IMR-90 (cell line): ENCODE measurements at regions not wholly inside any gene's neighbourhood (a gene's known extent, or its start where the extent isn't known, plus 50 kb on each side); places are given as distances from the start of the nearest gene placed in this dataset.

Experiments used
- ATAC-seq: fragments of 200-7000 bp; cut with Tn5 transposase; 2 replicates; pipeline ENCODE4 v1.9.1; 2020; ENCODE audit warnings: low read depth, mild to moderate bottlenecking, moderate library complexity
- BruUV-seq: library from RNA; stranded (reverse); fragments of 400-500 nt; replicated peaks from 2 replicates; lab custom pipeline; 2021; lab: Mats Ljungman, UMichigan
- CTCF ChIA-PET: fragments of 300-600 bp; formaldehyde crosslinking; extraction: SDS; loops from one replicate; lab custom pipeline; 2021; ENCODE audit warnings: antibody characterized with exemption; lab: Yijun Ruan, JAX
- POLR2A ChIA-PET: fragments of 300-600 bp; sonication (Branson Sonifier 250); formaldehyde crosslinking; loops from one replicate; lab custom pipeline; 2022; ENCODE audit warnings: antibody characterized with exemption; ENCODE audit not compliant: unreplicated experiment; lab: Charles Lee
- DNase-seq: peaks from one replicate; pipeline ENCODE4 v3.0.0; 2013
- H2AFZ ChIP-seq: replicated peaks from 2 replicates; pipeline ENCODE3; 2013; ENCODE audit warnings: low read length, mild to moderate bottlenecking; ENCODE audit not compliant: poor library complexity
- H2AK5ac ChIP-seq: 2 replicates; pipeline ENCODE4 v1.6.1; 2013; ENCODE audit warnings: low read depth, low read length, inconsistent platforms
- H2AK9ac ChIP-seq: replicated peaks from 2 replicates; pipeline ENCODE3; 2013; ENCODE audit warnings: mild to moderate bottlenecking, low read depth, low read length, moderate library complexity; ENCODE audit not compliant: poor library complexity
- H2BK120ac ChIP-seq: 2 replicates; pipeline ENCODE4 v1.6.1; 2013; ENCODE audit warnings: low read depth, low read length, inconsistent platforms
- H2BK15ac ChIP-seq: 3 replicates; pipeline ENCODE4 v1.6.1; 2013; ENCODE audit warnings: low read depth, low read length, inconsistent platforms
- H2BK20ac ChIP-seq: 2 replicates; pipeline ENCODE4 v1.6.1; 2013; ENCODE audit warnings: low read depth, mild to moderate bottlenecking, inconsistent platforms, low read length, moderate library complexity
- H2BK5ac ChIP-seq: 2 replicates; pipeline ENCODE4 v1.6.1; 2013; ENCODE audit warnings: mild to moderate bottlenecking, low read depth, low read length, inconsistent platforms; ENCODE audit not compliant: poor library complexity, severe bottlenecking
- H3K14ac ChIP-seq: replicated peaks from 2 replicates; pipeline ENCODE4 v1.6.1; 2013; ENCODE audit warnings: low read depth, low read length, inconsistent platforms
- H3K18ac ChIP-seq: 2 replicates; pipeline ENCODE4 v1.6.1; 2013; ENCODE audit warnings: low read depth, low read length, control low read depth
- H3K23ac ChIP-seq: 2 replicates; pipeline ENCODE4 v1.6.1; 2013; ENCODE audit warnings: low read depth, low read length, inconsistent platforms
- H3K27ac ChIP-seq: 2 replicates; pipeline ENCODE4 v1.5.1; 2013; ENCODE audit warnings: mild to moderate bottlenecking, control low read depth, low read length; ENCODE audit not compliant: insufficient read depth
- H3K27me3 ChIP-seq: 2 replicates; pipeline ENCODE4 v1.6.1; 2013; ENCODE audit warnings: low read length; ENCODE audit not compliant: control insufficient read depth, insufficient read depth
- H3K36me3 ChIP-seq: 2 replicates; pipeline ENCODE4 v1.6.1; 2013; ENCODE audit warnings: low read length, mixed read lengths; ENCODE audit not compliant: control insufficient read depth, insufficient read depth
- H3K4ac ChIP-seq: 2 replicates; pipeline ENCODE4 v1.6.1; 2013; ENCODE audit warnings: low read depth, low read length, inconsistent platforms
- H3K4me1 ChIP-seq: 2 replicates; pipeline ENCODE4 v1.6.1; 2013; ENCODE audit warnings: low read length, mixed read lengths; ENCODE audit not compliant: control insufficient read depth, insufficient read depth
- H3K4me2 ChIP-seq: 2 replicates; pipeline ENCODE4 v1.6.1; 2013; ENCODE audit warnings: low read depth, mild to moderate bottlenecking, control low read depth, low read length, moderate library complexity
- H3K4me3 ChIP-seq: 2 replicates; pipeline ENCODE4 v1.5.1; 2013; ENCODE audit warnings: low read depth, mild to moderate bottlenecking, control low read depth, low read length, moderate library complexity; ENCODE audit not compliant: insufficient read depth
- H3K56ac ChIP-seq: 2 replicates; pipeline ENCODE4 v1.6.1; 2013; ENCODE audit warnings: low read length, inconsistent platforms; ENCODE audit not compliant: insufficient read depth; ENCODE audit errors: extremely low read depth
- H3K79me1 ChIP-seq, 2 experiments: 2 replicates each; pipeline ENCODE4 v1.6.1; 2013; ENCODE audit warnings: low read length in 2 of 2, inconsistent platforms in 1 of 2, low read depth in 1 of 2
- H3K9ac ChIP-seq: 2 replicates; pipeline ENCODE4 v1.6.1; 2013; ENCODE audit warnings: low read depth, low read length, control low read depth
- H3K9me1 ChIP-seq: 2 replicates; pipeline ENCODE4 v1.6.1; 2013; ENCODE audit warnings: low read length, inconsistent platforms; ENCODE audit not compliant: insufficient read depth
- H3K9me3 ChIP-seq: 2 replicates; pipeline ENCODE4 v1.6.1; 2013; ENCODE audit warnings: low read length; ENCODE audit not compliant: control insufficient read depth, insufficient read depth
- H4K20me1 ChIP-seq: 2 replicates; pipeline ENCODE4 v1.6.1; 2013; ENCODE audit warnings: low read length, inconsistent platforms; ENCODE audit not compliant: insufficient read depth
- H4K5ac ChIP-seq: 2 replicates; pipeline ENCODE4 v1.6.1; 2013; ENCODE audit warnings: mild to moderate bottlenecking, low read depth, low read length, control low read depth
- H4K8ac ChIP-seq, 2 experiments: 2 replicates each; pipeline ENCODE4 v1.6.1; 2013; ENCODE audit warnings: low read depth in 2 of 2, low read length in 2 of 2, control low read depth in 1 of 2, inconsistent platforms in 1 of 2
- H4K91ac ChIP-seq: 2 replicates; pipeline ENCODE4 v1.6.1; 2013; ENCODE audit warnings: low read depth, low read length, inconsistent platforms; ENCODE audit not compliant: insufficient read depth
- ELK1 ChIP-seq: fragments of 150-350 bp; IDR thresholded peaks from 2 replicates; pipeline ENCODE4 v1.6.1; 2016; ENCODE audit warnings: low read depth, mild to moderate bottlenecking, low read length, moderate library complexity, borderline replicate concordance
- FOS ChIP-seq: fragments of 150-350 bp; IDR thresholded peaks from 2 replicates; pipeline ENCODE4 v1.6.1; 2016; ENCODE audit warnings: low read depth, low read length
- MAFK ChIP-seq: IDR thresholded peaks from 2 replicates; pipeline ENCODE4 v1.6.1; 2012; ENCODE audit warnings: low read depth, low read length, improper control_type of control experiment
- dilution Hi-C: fragments of 300-500 bp; cut with HindIII; formaldehyde crosslinking; loops from one replicate; pipeline ENCODE4 v1.14.3; 2018; ENCODE audit warnings: low sequenced_read_pairs; ENCODE audit not compliant: unreplicated experiment
- in situ Hi-C: fragments of 300-500 bp; cut with MboI; formaldehyde crosslinking; loops from 3 replicates; pipeline ENCODE4 v1.14.3; 2019; ENCODE audit warnings: low sequenced_read_pairs, inconsistent platforms, mixed read lengths
- intact Hi-C: fragments of 100-400 bp; cut with micrococcal nuclease; formaldehyde crosslinking; loops from 2 replicates; pipeline ENCODE4 v1.10.0; 2022

DNA sequence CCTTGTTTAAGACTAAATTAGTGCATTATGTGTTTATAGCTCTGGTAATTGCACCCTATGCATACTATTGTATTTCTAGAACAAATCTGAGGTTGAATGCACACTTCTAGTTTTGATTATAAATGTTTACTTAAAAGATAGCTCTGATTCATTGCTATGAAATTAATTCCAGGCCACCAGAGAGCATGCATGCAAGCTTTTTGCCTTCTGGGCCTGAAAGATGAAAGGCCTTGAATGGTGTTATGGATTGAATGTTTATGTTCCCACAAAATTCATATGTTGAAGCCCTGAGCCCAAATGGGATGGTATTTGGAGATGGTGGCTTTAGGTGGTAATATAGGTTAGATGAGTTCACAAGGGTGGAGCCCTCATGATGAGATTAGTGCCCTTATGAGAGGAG is 695.0 kb upstream of the MAP3K7 start:
- dilution Hi-C loops, result no loop called here
- ChIA-PET POLR2A (no interaction called here), CTCF (no interaction called here)
- no peak overlapping the region for H2BK5ac ChIP-seq
- H3K56ac ChIP-seq, result no peak overlapping the region
- H3K4me3 ChIP-seq, result no peak overlapping the region
- H3K14ac ChIP-seq, result no peak overlapping the region
- H4K91ac ChIP-seq, result no peak overlapping the region
- in situ Hi-C loops, result no loop called here
- H3K36me3 ChIP-seq, result no peaks in the 10 kb centered on the region
- ATAC-seq, result peak; percentile 49
- peaks cover 4% of the 10 kb centered on the region; the same call in 1 of the 2 replicates for H3K9me3 ChIP-seq
- H2AK9ac ChIP-seq, result no peak overlapping the region
- no peak overlapping the region for H3K27ac ChIP-seq
- H3K9ac ChIP-seq, result no peak overlapping the region
- H2AK5ac ChIP-seq, result no peak overlapping the region
- no peak overlapping the region for H3K18ac ChIP-seq
- no peaks in the 10 kb centered on the region for H3K4me1 ChIP-seq
- no peak overlapping the region for H3K4ac ChIP-seq
- H2BK15ac ChIP-seq, result no peak overlapping the region
- H3K4me2 ChIP-seq, result no peak overlapping the region
- H4K8ac ChIP-seq, result no peak overlapping the region
- BruUV-seq, result no TSS peak
- no peaks in the 10 kb centered on the region for H4K20me1 ChIP-seq
- intact Hi-C loops, result no loop called here
- TF ChIP-seq FOS (no peak), MAFK (no peak), ELK1 (no peak)
- H4K5ac ChIP-seq, result no peak overlapping the region
- no peak overlapping the region for H2AFZ ChIP-seq
- no peaks in the 10 kb centered on the region for H3K9me1 ChIP-seq
- H3K27me3 ChIP-seq, result no peaks in the 10 kb centered on the region
- H3K79me1 ChIP-seq, result no peaks in the 10 kb centered on the region
- H2BK20ac ChIP-seq, result no peak overlapping the region
- DNase-seq, result peak; percentile 20
- H2BK120ac ChIP-seq, result no peak overlapping the region
- no peak overlapping the region for H3K23ac ChIP-seq
